MCF 10A (cell line): ENCODE measurements at regions not wholly inside any gene's neighbourhood (a gene's known extent, or its start where the extent isn't known, plus 50 kb on each side); places are given as distances from the start of the nearest gene placed in this dataset.

Source experiments
- BruUV-seq: library from RNA; stranded (reverse); fragments of 400-500 nt; replicated peaks from 2 replicates; lab custom pipeline; 2021; lab: Mats Ljungman, UMichigan
- CTCF ChIA-PET: fragments of 300-600 bp; sonication (Branson Sonifier 250); formaldehyde crosslinking; extraction: SDS; loops from one replicate; lab custom pipeline; 2021; ENCODE audit warnings: antibody characterized with exemption, inconsistent platforms; lab: Yijun Ruan, JAX
- POLR2A ChIA-PET: fragments of 300-600, 350-650 bp; sonication (Branson Sonifier 250); formaldehyde crosslinking; extraction: SDS; loops from one replicate; lab custom pipeline; 2020; ENCODE audit warnings: antibody characterized with exemption, inconsistent platforms; lab: Yijun Ruan, JAX
- DNase-seq: peaks from one replicate; pipeline ENCODE4 v3.0.0-alpha.2; 2018; ENCODE audit not compliant: unreplicated experiment
- H3K27ac Mint-ChIP-seq: one replicate; pipeline ENCODE4 v1.8.0; 2022; ENCODE audit warnings: mild to moderate bottlenecking, low read depth, mixed read lengths; ENCODE audit not compliant: unreplicated experiment
- H3K27me3 Mint-ChIP-seq: one replicate; pipeline ENCODE4 v1.8.0; 2022; ENCODE audit warnings: mixed read lengths; ENCODE audit not compliant: insufficient read depth, unreplicated experiment
- H3K36me3 Mint-ChIP-seq: one replicate; pipeline ENCODE4 v1.8.0; 2022; ENCODE audit warnings: mild to moderate bottlenecking, moderate library complexity, mixed read lengths; ENCODE audit not compliant: insufficient read depth, unreplicated experiment
- H3K4me1 Mint-ChIP-seq: one replicate; pipeline ENCODE4 v1.8.0; 2022; ENCODE audit warnings: mixed read lengths; ENCODE audit not compliant: insufficient read depth, unreplicated experiment
- H3K4me3 Mint-ChIP-seq: one replicate; pipeline ENCODE4 v1.8.0; 2022; ENCODE audit warnings: mild to moderate bottlenecking, moderate library complexity, mixed read lengths; ENCODE audit not compliant: unreplicated experiment
- H3K9me3 Mint-ChIP-seq: one replicate; pipeline ENCODE4 v1.8.0; 2022; ENCODE audit warnings: mixed read lengths; ENCODE audit not compliant: unreplicated experiment
- intact Hi-C: fragments of 100-400 bp; cut with micrococcal nuclease; formaldehyde crosslinking; loops from 2 replicates; pipeline ENCODE4 v1.14.1; 2022
- TF ChIP-seq, protein P1 (sequence below): fragments of 200-600 bp; IDR thresholded peaks from one replicate; pipeline ENCODE4 v1.8.0; 2022; ENCODE audit warnings: antibody characterized with exemption, mild to moderate bottlenecking; ENCODE audit not compliant: unreplicated experiment

DNA sequence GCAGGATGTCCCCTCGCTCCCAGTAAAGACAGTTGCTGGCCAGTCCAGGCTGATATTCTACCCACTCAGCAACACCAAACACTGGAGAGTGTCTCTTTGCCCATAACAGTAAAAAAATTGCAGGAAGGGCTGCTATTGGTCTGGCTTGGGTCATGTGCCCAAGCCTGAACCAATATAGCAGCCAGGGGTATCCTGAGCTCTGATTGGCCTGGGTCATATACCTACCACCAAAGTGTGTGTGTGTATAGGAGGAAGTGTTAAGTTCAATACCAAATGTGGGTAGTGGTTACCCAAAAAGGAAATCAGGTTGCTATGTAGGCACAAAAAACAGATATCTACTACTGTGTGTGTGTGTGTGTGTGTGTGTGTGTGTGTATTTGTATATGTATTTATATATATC lies 373.2 kb downstream of the BCOR start:
- intact Hi-C loops: no loop called here
- Mint-ChIP-seq H3K4me3 (no peak overlapping the region), H3K27ac (no peak overlapping the region), H3K9me3 (no peaks in the 10 kb centered on the region), H3K4me1 (peaks cover 14% of the 10 kb centered on the region), H3K27me3 (peaks cover 59% of the 10 kb centered on the region), H3K36me3 (no peaks in the 10 kb centered on the region)
- POLR2A ChIA-PET: no interaction called here
- DNase-seq: no peak
- CTCF ChIA-PET: no interaction called here
- TF ChIP-seq, protein P1, sequence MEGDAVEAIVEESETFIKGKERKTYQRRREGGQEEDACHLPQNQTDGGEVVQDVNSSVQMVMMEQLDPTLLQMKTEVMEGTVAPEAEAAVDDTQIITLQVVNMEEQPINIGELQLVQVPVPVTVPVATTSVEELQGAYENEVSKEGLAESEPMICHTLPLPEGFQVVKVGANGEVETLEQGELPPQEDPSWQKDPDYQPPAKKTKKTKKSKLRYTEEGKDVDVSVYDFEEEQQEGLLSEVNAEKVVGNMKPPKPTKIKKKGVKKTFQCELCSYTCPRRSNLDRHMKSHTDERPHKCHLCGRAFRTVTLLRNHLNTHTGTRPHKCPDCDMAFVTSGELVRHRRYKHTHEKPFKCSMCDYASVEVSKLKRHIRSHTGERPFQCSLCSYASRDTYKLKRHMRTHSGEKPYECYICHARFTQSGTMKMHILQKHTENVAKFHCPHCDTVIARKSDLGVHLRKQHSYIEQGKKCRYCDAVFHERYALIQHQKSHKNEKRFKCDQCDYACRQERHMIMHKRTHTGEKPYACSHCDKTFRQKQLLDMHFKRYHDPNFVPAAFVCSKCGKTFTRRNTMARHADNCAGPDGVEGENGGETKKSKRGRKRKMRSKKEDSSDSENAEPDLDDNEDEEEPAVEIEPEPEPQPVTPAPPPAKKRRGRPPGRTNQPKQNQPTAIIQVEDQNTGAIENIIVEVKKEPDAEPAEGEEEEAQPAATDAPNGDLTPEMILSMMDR: no peak
- no TSS peak for BruUV-seq

DNA sequence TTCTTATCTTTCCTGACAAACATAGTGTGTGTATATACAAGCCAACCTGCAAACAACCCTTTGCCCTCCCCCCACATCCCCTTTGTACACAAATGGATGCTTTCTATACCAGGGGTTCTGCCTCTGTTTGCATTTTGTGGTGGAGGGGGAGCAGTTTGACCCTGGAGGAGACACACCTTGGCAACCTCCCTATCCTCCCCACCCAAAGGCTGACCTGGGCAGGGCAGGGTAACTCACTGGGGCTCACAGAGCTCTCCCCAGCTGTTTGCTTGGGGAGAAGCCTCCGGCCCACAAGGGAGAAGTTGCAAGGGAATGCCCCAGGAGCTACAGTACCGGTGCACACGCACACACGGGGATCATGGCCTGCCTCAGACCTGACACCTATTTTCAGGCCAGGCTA lies 372.6 kb downstream of the BCOR start:
- no peaks in the 10 kb centered on the region for H3K36me3 Mint-ChIP-seq
- CTCF ChIA-PET: no interaction called here
- intact Hi-C loops: no loop called here
- TF ChIP-seq, protein P1: no peak
- POLR2A ChIA-PET: no interaction called here
- H3K27me3 Mint-ChIP-seq: peaks cover 58% of the 10 kb centered on the region
- H3K27ac Mint-ChIP-seq: no peak overlapping the region
- no TSS peak for BruUV-seq
- no peak for DNase-seq
- no peak overlapping the region for H3K4me3 Mint-ChIP-seq
- H3K9me3 Mint-ChIP-seq: no peaks in the 10 kb centered on the region
- H3K4me1 Mint-ChIP-seq: peaks cover 14% of the 10 kb centered on the region

DNA sequence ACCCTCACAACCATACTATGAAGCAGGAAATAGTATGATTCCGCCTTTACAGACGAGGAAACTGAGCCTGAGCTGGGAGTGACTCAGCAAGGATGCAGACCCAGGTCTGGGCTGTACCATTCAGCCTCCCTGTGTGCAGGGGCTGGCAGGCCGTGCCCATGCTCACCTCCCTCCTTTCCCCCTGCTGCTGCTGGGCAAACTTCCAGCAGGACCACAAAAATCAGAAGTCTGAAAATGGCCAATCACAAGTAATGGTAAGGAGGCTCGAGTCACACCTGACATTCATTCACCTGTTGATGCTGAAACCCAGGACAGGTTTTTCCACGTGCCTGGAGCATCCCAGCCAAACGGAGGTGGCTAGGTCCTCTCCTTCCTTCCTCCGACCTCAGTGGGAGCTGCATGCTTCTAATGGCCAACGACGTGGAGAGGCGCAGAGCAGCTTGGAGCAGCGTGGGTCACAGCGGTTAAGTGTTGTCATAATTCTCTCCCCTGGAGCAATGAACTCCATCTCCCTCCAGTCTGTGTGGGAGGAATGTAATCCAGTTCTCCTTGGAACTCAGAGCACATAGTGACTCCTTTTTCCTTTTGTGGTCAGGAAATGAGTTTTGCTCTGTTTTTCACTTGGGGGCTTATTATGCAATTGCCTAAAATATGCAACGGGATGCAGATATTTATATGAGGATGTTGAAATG lies 371.7 kb downstream of the BCOR start:
- no TSS peak for BruUV-seq
- H3K4me3 Mint-ChIP-seq: no peak overlapping the region
- POLR2A ChIA-PET: interaction anchor here (0.7 kb wide), 1 partner anchor 999 kb away, joined by 3 read pairs; no protein-coding TSS in a partner anchor
- peaks cover 49% of the 10 kb centered on the region for H3K27me3 Mint-ChIP-seq
- DNase-seq: peak; percentile 77
- TF ChIP-seq, protein P1: no peak
- H3K27ac Mint-ChIP-seq: no peak overlapping the region
- peaks cover 19% of the 10 kb centered on the region for H3K4me1 Mint-ChIP-seq
- H3K36me3 Mint-ChIP-seq: no peaks in the 10 kb centered on the region
- H3K9me3 Mint-ChIP-seq: no peaks in the 10 kb centered on the region
- CTCF ChIA-PET: interaction anchor here (0.6 to 1.0 kb wide), 3 partner anchors 73 to 1111 kb away, joined by 3 to 4 read pairs (median 3); no protein-coding TSS in a partner anchor
- intact Hi-C loops: no loop called here

DNA sequence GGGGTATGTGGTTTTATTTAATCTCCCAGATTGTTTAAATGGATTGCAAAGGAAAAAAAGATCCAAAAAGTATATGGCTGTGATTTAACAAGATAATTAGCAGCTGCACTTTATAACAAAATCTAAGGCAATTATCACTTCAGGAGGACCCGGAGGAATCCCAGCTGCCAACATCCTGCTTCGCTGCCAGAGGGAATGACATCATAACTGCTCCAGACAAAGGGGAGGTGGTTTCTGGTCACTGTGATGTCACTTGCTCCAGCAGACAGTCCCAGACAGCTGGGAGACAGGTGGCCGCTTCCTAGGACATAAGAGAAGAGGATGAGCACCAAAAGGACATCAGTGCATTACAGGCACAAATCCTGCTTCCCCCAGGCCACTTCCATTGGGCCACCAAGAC lies 371.0 kb downstream of the BCOR start:
- TF ChIP-seq, protein P1: no peak
- H3K9me3 Mint-ChIP-seq: no peaks in the 10 kb centered on the region
- H3K4me1 Mint-ChIP-seq: peaks cover 20% of the 10 kb centered on the region
- DNase-seq: peak; percentile 32
- H3K27me3 Mint-ChIP-seq: peaks cover 42% of the 10 kb centered on the region
- ChIA-PET POLR2A (no interaction called here), CTCF (interaction anchor here (0.7 to 1.0 kb wide), 3 partner anchors 60 to 576 kb away, joined by 3 to 4 read pairs (median 3); no protein-coding TSS in a partner anchor)
- intact Hi-C loops: no loop called here
- no peak overlapping the region for H3K27ac Mint-ChIP-seq
- H3K4me3 Mint-ChIP-seq: no peak overlapping the region
- no peaks in the 10 kb centered on the region for H3K36me3 Mint-ChIP-seq
- BruUV-seq: no TSS peak
